Endothelial cell of umbilical vein (primary cell): ENCODE measurements at regions not wholly inside any gene's neighbourhood (a gene's known extent, or its start where the extent isn't known, plus 50 kb on each side); places are given as distances from the start of the nearest gene placed in this dataset.

Source experiments
- BruUV-seq: library from RNA; stranded (reverse); fragments of 400-500 nt; replicated peaks from 2 replicates; lab custom pipeline; 2021; lab: Mats Ljungman, UMichigan
- CTCF ChIA-PET: fragments of 300-600, 350-600 bp; sonication (Branson Sonifier 250); formaldehyde crosslinking; loops from one replicate; lab custom pipeline; 2021; ENCODE audit warnings: antibody characterized with exemption, inconsistent platforms; lab: Charles Lee
- POLR2A ChIA-PET: fragments of 300-600, 350-600 bp; sonication (Branson Sonifier 250); formaldehyde crosslinking; loops from one replicate; lab custom pipeline; 2021; ENCODE audit warnings: antibody characterized with exemption, inconsistent platforms; lab: Charles Lee
- DNase-seq: peaks from one replicate; pipeline ENCODE4 v3.0.0-alpha.2; 2011; ENCODE audit warnings: low read depth, low spot score
- FAIRE-seq: peaks from 2 replicates; lab custom pipeline; 2011; peaks lifted over from hg19 to GRCh38; lab: Jason Lieb, UNC
- H2AFZ ChIP-seq: 2 replicates; pipeline ENCODE4 v1.6.0; 2012; ENCODE audit warnings: low read depth, low read length, control low read depth, inconsistent platforms
- H3K27ac ChIP-seq: 2 replicates; pipeline ENCODE4 v1.5.1; 2011; ENCODE audit warnings: low read depth, mild to moderate bottlenecking, control low read depth, low read length, moderate library complexity; ENCODE audit not compliant: insufficient read depth
- H3K27me3 ChIP-seq, 2 experiments: 2 replicates each; pipeline versions ENCODE4 v1.6.0 to v1.6.1; 2011; ENCODE audit warnings: low read length in 2 of 2, mixed read lengths in 1 of 2; ENCODE audit not compliant: control insufficient read depth in 2 of 2, insufficient read depth in 2 of 2
- H3K36me3 ChIP-seq, 2 experiments: 2 replicates in 1 of 2; 3 replicates in 1 of 2; pipeline ENCODE4 v1.5.1; 2011; ENCODE audit warnings: low read length in 2 of 2, mild to moderate bottlenecking in 1 of 2, moderate library complexity in 1 of 2; ENCODE audit not compliant: control insufficient read depth in 2 of 2, insufficient read depth in 2 of 2; ENCODE audit errors: extremely low read depth in 1 of 2
- H3K4me1 ChIP-seq: 3 replicates; pipeline ENCODE4 v1.5.1; 2011; ENCODE audit warnings: mild to moderate bottlenecking, low read length; ENCODE audit not compliant: control insufficient read depth, insufficient read depth; ENCODE audit errors: extremely low read depth
- H3K4me2 ChIP-seq: 2 replicates; pipeline ENCODE4 v1.6.1; 2011; ENCODE audit warnings: low read length, control low read depth, mixed read lengths; ENCODE audit not compliant: insufficient read depth
- H3K4me3 ChIP-seq, 3 experiments: fragments of 200-600 bp in 1 of 3; sonication (generic), shearing (Covaris generic) in 1 of 3; replicated peaks in 1 of 3; 2 replicates each; pipeline ENCODE4 v1.5.1; 2011 to 2016; ENCODE audit warnings: control low read depth in 3 of 3, low read length in 3 of 3, mild to moderate bottlenecking in 2 of 3, inconsistent platforms in 1 of 3, low read depth in 1 of 3, moderate library complexity in 1 of 3; ENCODE audit not compliant: insufficient read depth in 1 of 3
- H3K79me2 ChIP-seq: 2 replicates; pipeline ENCODE4 v1.6.0; 2012; ENCODE audit warnings: low read length, inconsistent platforms; ENCODE audit not compliant: control insufficient read depth, insufficient read depth
- H3K9ac ChIP-seq: replicated peaks from 2 replicates; pipeline ENCODE3; 2011; ENCODE audit warnings: low read length, control low read depth; ENCODE audit not compliant: insufficient read depth; ENCODE audit errors: extremely low read depth
- H3K9me1 ChIP-seq: replicated peaks from 3 replicates; pipeline ENCODE4 v1.6.0; 2011; ENCODE audit warnings: mild to moderate bottlenecking, low read length; ENCODE audit not compliant: control insufficient read depth, insufficient read depth; ENCODE audit errors: extremely low read depth
- H3K9me3 ChIP-seq: replicated peaks from 2 replicates; pipeline ENCODE4 v1.5.1; 2012; ENCODE audit warnings: low read length, inconsistent platforms; ENCODE audit not compliant: control insufficient read depth, insufficient read depth
- H4K20me1 ChIP-seq: replicated peaks from 2 replicates; pipeline ENCODE3; 2011; ENCODE audit warnings: mild to moderate bottlenecking, low read length; ENCODE audit not compliant: control insufficient read depth, insufficient read depth; ENCODE audit errors: extremely low read depth
- EZH2 ChIP-seq: IDR thresholded peaks from 2 replicates; pipeline ENCODE4 v1.6.1; 2012; ENCODE audit warnings: borderline replicate concordance, low read depth, mild to moderate bottlenecking, moderate library complexity, low read length, inconsistent platforms; ENCODE audit not compliant: severe bottlenecking
- FOS ChIP-seq: IDR thresholded peaks from 2 replicates; pipeline ENCODE4 v1.6.1; 2011; ENCODE audit warnings: mild to moderate bottlenecking, low read length, moderate library complexity, borderline replicate concordance; ENCODE audit not compliant: insufficient read depth
- GATA2 ChIP-seq: IDR thresholded peaks from 2 replicates; pipeline ENCODE4 v1.7.0; 2011; ENCODE audit warnings: low read depth, mild to moderate bottlenecking, moderate library complexity, mixed read lengths, low read length; ENCODE audit not compliant: insufficient read length, insufficient read depth
- JUN ChIP-seq: IDR thresholded peaks from 2 replicates; pipeline ENCODE4 v1.6.1; 2011; ENCODE audit warnings: borderline replicate concordance, low read depth; ENCODE audit not compliant: insufficient read length, insufficient read depth
- MYC ChIP-seq: IDR thresholded peaks from one replicate; pipeline ENCODE4 v1.6.1; 2011; ENCODE audit warnings: mild to moderate bottlenecking, low read depth, low read length
- POLR2A ChIP-seq: IDR thresholded peaks from 2 replicates; pipeline ENCODE4 v1.6.1; 2012; ENCODE audit warnings: low read depth, mild to moderate bottlenecking, control low read depth, low read length
- POLR2AphosphoS5 ChIP-seq: IDR thresholded peaks from 2 replicates; pipeline ENCODE4 v1.6.1; 2012; ENCODE audit warnings: low read depth, mild to moderate bottlenecking, control low read depth, low read length, moderate library complexity; ENCODE audit not compliant: insufficient read depth
- dilution Hi-C: fragments of 300-500 bp; cut with MboI; formaldehyde crosslinking; loops from one replicate; pipeline ENCODE4 v1.15.0; 2019; ENCODE audit warnings: low sequenced_read_pairs; ENCODE audit not compliant: extremely low pct_ligation_motif_present
- intact Hi-C: fragments of 100-400 bp; cut with micrococcal nuclease; formaldehyde crosslinking; loops from one replicate; pipeline ENCODE4 v1.10.0; 2022
- TF ChIP-seq, protein P1 (sequence below), 2 donors: IDR thresholded peaks; 1 replicate in 1 of 2; 2 replicates in 1 of 2; pipeline ENCODE4 v1.5.1; 2011; ENCODE audit warnings: low read length in 2 of 2, mild to moderate bottlenecking in 2 of 2, moderate library complexity in 2 of 2, control low read depth in 1 of 2, inconsistent platforms in 1 of 2, low read depth in 1 of 2; ENCODE audit not compliant: insufficient read depth in 1 of 2; ENCODE audit errors: extremely low read depth in 1 of 2
- TF ChIP-seq, protein P2 (sequence below): IDR thresholded peaks from 2 replicates; pipeline ENCODE4 v1.6.1; 2011; ENCODE audit not compliant: insufficient read depth, insufficient read length

DNA sequence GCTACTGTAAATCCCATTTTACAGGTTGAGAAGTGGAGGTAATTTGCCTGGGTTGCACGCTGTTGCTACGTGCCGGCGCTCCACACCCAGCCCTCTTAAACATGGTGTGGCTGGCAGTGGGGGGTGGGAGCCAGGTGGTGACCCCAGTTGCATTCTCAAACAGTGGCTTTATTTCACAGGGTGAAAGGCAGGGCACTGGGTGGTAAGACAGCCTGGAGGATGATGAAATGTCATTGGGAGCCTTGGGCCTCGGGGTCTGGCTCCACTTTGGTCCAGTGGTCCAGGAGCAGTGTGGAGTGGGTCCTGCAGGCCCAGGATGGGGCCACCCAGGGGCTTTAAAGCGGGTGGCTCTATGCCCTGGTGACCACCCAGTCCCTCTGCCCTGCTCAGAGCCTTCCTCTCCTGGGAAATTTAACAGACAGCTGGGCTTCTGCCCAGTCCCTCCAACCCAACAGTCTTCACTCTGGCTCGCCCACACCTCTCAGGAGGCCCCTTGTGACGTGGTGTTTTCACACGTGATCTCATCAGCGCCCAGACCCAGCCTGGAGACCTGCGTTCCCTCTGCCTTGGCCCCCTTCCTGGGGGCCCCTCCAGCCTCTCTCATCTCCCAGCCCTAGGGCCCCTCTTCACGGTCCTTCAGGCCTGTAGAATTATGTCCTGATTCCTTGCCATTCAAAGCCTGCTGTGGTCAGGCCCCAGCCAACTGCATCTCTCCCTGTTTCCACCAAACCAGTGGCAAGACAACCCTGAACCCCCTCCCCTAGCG lies 92.5 kb downstream of the INHBB start:
- BruUV-seq: no TSS peak
- TF ChIP-seq JUN: no peak
- no peak for TF ChIP-seq MYC
- TF ChIP-seq, protein P1, sequence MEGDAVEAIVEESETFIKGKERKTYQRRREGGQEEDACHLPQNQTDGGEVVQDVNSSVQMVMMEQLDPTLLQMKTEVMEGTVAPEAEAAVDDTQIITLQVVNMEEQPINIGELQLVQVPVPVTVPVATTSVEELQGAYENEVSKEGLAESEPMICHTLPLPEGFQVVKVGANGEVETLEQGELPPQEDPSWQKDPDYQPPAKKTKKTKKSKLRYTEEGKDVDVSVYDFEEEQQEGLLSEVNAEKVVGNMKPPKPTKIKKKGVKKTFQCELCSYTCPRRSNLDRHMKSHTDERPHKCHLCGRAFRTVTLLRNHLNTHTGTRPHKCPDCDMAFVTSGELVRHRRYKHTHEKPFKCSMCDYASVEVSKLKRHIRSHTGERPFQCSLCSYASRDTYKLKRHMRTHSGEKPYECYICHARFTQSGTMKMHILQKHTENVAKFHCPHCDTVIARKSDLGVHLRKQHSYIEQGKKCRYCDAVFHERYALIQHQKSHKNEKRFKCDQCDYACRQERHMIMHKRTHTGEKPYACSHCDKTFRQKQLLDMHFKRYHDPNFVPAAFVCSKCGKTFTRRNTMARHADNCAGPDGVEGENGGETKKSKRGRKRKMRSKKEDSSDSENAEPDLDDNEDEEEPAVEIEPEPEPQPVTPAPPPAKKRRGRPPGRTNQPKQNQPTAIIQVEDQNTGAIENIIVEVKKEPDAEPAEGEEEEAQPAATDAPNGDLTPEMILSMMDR (IDR thresholded peaks at IDR 0.05; ENCODE audit: extremely low read depth in 1 of 2, insufficient read depth in 1 of 2, low read depth in 1 of 2, low read length in 2 of 2): no peak
- TF ChIP-seq FOS: no peak
- no peak for TF ChIP-seq EZH2
- no peak for TF ChIP-seq POLR2A
- TF ChIP-seq POLR2AphosphoS5: no peak
- no peak for TF ChIP-seq GATA2
- TF ChIP-seq, protein P2, sequence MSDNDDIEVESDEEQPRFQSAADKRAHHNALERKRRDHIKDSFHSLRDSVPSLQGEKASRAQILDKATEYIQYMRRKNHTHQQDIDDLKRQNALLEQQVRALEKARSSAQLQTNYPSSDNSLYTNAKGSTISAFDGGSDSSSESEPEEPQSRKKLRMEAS: no peak
- no peaks in the 10 kb centered on the region for H3K4me1 ChIP-seq
- ChIA-PET CTCF (no interaction called here), POLR2A (no interaction called here)
- H2AFZ ChIP-seq: no peak overlapping the region
- FAIRE-seq (no peak), DNase-seq (no peak)
- H3K9me1 ChIP-seq: no peaks in the 10 kb centered on the region
- dilution Hi-C loops (no loop called here), intact Hi-C loops (no loop called here)
- H3K36me3 ChIP-seq: no peaks in the 10 kb centered on the region
- H4K20me1 ChIP-seq: no peaks in the 10 kb centered on the region
- no peak overlapping the region for H3K4me3 ChIP-seq
- no peak overlapping the region for H3K4me2 ChIP-seq
- no peaks in the 10 kb centered on the region for H3K9me3 ChIP-seq
- H3K27me3 ChIP-seq: peaks cover 23 to 33% of the 10 kb centered on the region in 2 experiments
- no peaks in the 10 kb centered on the region for H3K79me2 ChIP-seq
- no peak overlapping the region for H3K9ac ChIP-seq
- H3K27ac ChIP-seq: no peak overlapping the region
